A172 (cell line): ENCODE measurements at regions not wholly inside any gene's neighbourhood (a gene's known extent, or its start where the extent isn't known, plus 50 kb on each side); places are given as distances from the start of the nearest gene placed in this dataset.
"Not testable (repeated sequence)": the region's sequence is repeated elsewhere in the genome, so short reads cannot be mapped to it uniquely, and the experiment has no call there.

Source experiments
- DNase-seq: peaks from one replicate; pipeline ENCODE4 v3.0.0-alpha.2; 2015; ENCODE audit warnings: low spot score

DNA sequence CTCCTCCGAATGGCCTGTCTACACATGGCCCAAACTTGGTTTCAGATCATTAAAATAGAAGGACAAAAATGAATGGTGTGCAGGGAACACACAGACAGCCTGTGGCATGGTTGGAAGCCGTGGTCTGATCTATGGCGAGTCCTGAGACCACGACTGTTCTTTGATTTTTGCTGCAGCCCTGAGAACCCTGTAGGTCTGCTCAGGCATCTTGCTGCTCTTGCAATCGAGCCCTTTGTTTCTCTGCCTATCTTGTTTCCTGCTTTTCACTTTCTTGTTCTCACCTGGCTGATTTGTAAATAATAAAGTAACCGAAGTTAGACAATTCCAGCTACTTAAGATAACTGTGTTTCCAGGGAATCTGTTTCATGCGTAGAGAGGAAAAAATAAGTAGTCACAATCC, 54.1 kb upstream of the NBPF9 start:
- not testable (repeated sequence) for DNase-seq

DNA sequence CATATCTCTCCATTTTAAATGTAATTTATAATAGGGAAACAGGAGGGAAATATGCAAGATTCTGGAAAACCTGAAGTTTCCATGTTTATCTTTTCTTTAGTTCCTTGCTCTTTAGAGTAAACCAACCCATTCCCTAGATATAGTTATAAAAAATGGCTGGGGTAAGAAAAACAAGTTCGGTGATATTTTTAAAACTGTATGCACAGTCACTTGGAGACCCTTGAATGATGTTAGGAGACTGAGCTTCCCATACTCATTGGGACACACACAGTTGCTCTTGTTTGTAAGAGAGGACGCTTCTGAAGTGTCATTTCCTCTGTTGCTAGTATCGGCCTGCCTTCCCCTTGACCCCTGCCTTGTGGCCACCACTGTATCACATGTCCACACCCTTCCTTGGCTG, 55.0 kb upstream of the NBPF9 start:
- not testable (repeated sequence) for DNase-seq

DNA sequence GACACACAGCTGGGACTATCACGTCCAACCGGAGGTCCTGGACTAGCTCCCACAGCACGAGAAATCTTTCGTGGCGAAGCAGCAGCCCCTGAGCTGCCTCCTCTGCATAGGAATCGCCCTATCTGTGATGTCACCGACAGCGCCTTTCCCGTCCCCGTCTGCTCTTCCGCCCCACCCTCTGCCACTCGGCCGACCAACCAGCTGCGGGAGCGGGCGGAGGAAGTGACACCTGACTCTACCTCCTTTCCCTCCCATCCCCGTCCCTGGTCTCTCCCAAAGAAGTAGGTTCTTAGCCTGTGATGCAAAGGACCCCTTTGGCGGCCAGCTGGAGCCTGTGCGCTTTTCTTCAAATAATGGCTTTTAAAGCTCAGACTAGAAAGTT, 59.7 kb upstream of the NBPF9 start:
- not testable (repeated sequence) for DNase-seq

DNA sequence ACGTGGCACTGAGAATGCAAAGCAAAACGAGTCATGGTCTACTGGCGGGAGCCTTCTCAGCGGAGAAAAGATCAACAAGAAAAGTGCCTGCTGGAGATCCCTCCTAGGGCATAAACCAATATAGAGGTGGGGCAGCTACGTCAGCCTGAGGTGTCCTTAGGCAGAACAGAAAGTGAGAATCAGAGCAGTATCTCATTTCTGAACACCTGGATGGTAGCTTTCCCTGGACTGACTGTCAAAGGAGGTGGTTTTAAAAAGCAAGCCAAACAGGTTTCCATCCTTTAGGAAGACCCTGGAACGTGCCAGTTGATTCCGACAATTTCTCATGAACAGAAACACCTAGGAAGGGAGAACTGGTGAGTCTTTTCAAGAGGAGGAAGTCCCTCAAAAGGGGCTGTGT, 71.4 kb upstream of the NBPF9 start:
- not testable (repeated sequence) for DNase-seq

DNA sequence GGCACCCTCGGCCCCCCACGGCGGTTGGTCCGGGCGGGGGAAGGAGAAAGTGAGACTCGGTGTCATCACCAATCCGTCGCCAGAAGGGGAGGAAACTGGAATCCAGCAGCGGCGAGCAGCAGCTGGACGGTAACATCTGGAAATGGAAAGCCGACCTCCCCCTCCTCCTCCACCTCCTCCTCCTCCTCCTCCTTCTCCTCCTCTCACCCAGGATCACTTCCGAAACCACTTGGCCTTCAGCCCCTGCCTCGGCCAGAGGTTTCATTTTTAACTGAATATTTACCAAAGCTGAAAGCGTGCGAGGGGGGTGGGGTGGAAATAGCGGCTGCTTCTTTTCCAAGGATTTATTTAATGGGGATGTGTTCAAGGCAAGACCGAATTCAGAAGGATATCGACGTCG, 72.5 kb upstream of the NBPF9 start:
- not testable (repeated sequence) for DNase-seq

DNA sequence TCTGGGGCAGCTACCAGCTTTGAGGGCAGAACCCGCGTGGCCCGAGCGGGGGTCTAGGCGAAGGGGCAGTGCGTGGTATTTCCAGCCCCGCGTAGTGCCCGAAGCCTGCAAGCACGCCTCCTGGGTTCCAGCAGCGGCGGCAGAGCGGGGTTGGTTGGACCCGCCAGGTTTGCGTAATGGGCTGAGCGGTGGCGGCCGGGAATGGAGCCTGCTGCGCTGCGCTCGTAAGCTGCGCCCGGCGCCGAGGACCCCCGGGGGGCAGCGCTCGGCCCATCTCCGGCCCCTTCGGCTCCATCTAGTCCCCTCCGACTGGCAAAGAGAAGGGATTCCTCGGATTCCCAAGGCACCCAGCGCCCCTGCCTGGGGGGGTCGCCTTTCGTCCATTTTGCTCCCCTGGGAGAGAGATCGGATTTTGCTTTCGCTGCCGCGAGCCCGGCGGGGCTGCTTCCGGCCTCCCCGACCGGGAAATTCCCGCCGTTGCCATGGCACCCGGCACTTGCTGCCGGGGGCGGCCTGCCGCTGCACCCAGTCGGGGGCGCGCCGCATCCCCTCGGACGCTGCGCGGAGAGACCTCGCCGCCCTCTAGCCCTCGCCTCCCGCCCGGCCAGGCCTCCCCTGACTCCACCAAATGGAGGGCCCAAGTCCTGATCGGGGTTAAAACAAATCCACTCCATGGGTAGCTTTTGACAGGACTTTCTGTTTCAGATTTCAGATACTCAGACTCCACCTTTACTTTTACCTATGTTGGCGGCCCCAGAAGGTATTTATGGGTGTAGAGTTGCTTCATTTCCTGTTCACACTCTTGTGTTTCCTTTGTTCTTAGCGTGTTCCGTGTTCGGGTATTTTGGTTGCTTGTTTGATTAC, 73.3 kb upstream of the NBPF9 start:
- DNase-seq = peak; percentile 25

DNA sequence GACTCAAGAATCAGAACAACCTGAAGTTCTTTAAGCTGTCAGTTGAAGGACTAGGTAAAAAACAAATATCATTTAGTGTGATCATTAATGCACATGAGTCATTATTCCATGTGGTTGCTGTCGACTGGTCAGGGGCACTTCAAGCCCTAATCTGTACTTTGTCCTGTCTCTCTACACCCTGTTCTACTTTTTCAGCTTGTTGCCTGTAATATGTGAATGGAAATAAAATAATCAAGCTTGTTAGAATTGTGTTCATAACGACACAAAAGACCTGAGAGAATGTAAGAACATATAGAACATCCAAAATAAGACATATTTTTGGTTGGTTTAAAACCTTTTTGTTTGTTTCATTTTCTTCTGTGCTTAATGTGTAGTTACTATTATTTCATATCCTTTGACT, 87.4 kb upstream of the NBPF9 start:
- not testable (repeated sequence) for DNase-seq

DNA sequence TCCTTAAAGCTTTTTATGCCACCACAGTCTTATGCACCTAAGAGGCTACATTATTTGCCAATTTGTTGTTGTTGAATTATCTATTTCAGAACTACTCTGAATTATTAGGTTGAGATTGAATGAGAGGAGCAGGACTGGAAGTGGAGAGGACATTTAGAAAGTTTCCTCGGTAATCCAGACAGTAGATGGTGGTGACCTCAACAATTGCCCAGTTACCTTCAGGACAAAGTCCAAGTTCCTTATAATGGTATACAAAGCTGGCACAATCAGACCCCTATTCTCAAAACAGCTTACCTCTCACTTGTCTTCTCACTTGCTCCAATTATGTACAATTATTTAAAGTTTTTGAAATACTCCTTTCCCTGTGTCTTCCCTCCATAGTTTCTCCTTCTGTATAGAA, 93.3 kb upstream of the NBPF9 start:
- not testable (repeated sequence) for DNase-seq

DNA sequence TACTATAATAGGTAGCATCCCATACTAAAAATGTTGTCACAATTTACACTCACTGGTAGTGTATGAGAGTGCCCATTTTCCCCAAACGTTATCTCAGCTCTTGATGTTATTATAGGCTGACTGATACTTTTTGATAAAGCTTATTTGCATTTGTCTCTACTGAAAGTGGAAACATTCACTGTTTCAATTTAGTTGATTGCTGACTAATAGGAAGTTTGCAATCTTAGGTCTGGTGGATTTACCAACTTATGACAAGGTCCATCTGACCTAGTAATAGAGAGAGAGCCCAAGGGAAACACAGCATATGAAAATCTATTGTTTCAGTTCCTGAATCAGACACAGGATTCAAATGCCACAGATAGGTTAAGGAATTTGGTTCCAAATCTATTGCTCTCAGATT, 97.2 kb upstream of the NBPF9 start:
- not testable (repeated sequence) for DNase-seq

DNA sequence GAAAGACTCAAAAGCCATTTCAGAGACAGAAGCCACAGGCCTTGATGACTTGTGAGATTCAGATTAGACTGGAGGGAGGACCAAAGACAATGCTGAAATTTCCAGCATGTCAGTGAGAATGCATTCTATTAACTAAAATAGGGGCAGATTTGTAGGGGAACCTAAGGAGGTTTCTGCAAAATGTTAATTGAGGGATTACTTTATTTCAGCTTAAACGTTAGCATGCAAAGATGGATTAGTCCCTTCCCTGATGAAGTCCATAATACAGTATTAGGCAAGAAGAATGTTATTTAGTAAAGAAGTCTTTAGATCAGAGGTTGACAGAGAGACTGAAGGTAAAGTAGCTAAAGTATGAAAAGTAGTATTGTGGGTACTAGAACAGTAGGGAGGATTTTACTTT, 98.9 kb upstream of the NBPF9 start:
- not testable (repeated sequence) for DNase-seq

DNA sequence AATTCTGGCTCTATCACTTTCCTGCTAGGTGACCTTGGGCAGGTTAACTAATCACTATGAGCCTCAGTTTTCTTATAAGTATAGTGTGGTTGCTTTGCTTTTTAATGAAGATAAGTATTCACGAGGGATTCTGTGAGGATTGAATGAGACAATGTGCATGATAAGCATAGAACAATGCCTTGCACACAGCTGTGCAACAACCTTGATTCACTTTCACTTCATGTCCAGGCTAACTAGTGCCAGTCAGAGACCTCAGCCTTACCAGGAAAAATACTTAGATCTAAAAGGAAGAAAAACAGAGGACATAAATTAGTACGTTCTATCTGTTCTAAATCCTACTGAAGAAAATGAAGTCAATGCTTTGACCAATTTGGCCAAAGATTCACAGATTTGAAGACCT, 101.0 kb upstream of the NBPF9 start:
- not testable (repeated sequence) for DNase-seq

DNA sequence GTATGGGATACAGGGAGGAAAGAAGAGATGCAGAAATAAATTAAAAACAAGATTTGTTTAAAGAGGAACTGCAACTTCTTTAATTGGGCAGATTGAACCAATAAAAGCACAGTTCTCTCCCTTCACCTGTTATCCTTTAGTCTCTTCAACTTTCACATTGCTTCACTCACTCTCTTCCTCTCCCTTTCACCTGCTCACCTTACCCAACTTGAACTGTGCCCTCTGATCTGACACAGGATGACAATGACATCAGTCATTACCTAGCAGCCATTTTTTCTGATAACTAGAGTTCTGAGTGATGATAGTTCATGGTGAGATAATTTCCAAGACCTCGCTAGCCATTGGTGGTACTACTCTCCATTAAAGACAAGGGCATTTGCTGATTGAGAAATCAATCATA, 105.5 kb upstream of the NBPF9 start:
- DNase-seq = not testable (repeated sequence)

DNA sequence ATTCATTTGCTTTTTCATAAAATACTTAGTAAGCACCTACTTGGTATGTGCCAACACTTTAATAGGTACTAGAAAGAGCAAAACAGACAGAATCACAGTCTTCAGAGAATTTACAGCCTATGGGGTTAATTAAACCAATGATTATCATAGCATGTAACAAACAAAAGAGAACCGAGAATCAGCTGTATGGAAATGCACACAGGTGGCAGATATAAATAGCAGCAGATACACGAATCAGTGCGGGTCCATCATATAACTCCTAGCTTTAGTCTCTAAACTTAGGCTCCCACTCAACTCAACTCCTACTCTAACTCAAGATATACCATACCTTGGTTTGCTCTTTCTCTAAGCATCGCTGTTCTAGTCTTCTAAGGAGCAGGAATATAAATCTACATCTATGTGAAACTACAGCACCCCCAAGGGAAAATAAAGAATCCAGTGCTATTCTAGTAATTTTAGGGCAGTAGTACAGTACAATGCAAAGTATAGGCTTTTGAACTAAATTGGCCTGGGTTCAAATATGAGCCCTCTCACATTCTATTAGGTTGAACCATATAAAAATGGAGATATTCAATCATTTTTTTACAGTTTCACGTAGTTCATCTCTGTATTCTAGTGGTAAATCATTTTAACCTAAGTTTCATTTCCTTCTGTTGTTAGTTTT, 108.5 kb upstream of the NBPF9 start:
- not testable (repeated sequence) for DNase-seq

DNA sequence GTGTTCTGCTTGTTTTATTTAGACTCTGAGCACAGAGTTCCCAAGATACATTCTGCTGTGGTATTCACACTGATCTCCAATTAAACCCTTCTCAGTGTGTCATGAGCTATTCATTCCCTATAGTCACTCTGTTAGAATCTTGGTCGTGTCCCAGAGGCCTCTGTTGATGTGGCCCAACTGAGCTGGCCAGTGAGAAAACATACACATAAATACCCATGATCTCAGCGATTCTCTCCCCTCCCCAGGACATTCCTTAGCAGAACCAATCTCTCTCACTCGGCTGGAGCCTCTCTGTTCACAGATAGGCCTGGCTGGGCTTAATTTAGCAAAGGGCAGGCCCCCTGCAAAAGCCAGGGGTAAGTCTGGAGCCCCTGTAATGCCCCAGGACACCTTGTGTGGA, 109.6 kb upstream of the NBPF9 start:
- not testable (repeated sequence) for DNase-seq

DNA sequence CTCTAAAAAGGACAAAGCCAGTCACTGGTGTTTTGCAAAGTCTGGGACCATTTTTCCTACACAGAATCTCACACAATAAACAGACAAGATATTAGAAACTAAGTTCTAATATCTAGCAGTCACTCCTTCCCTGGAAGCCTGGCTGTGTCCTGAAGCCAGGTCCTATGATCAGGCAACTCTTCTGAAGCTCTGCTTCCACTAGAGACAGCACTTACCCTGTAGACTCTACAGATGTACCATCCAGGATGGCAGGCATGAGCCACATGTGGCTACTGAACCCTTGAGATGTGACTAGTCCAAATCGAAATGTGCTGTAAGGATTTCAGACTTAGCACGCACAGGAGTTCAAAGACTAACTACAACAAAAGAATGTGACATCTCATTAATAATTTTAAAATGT, 110.3 kb upstream of the NBPF9 start:
- DNase-seq = not testable (repeated sequence)

DNA sequence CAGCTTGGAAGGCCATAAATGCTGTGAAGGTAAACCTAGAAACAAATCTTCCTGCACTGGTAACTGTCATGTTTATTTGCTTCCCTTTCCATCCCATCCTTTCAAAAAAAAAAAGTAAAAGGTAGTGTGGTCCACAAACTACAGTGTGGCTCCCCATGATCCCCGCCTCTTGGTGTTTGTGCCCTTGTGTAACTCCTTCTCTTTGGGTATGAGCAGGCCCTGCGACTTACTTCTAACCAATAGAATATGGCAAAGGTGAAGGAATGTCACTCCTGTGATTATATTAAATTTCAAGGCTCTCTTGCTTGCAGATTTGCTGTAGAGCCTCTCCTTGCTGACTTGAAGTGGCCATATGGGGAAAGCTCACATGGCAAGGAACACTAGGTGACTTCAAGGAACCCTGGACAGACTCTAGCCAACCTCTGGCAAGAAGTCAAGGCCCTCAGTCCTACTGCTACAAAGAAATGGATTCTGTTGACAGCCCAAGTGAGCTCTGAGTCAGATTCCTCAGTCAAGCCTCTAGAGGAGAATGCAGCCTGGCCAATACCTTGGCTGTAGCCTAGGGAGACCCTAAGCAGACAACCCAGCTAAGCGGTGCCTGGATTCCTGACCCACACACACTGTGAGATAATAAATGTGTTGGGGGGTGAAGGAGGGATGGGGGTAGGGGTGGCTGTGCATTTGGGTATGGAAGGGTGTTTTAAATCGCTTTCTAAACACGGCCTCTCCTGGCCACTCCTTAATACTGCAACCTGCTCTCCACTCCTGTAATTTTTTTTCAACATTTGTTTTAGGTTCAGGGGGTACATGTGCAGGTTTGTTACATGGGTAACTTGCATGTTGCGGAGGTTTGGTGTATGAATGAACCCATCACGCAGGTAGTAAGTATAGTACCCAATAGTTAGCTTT, 115.0 kb upstream of the NBPF9 start:
- not testable (repeated sequence) for DNase-seq

DNA sequence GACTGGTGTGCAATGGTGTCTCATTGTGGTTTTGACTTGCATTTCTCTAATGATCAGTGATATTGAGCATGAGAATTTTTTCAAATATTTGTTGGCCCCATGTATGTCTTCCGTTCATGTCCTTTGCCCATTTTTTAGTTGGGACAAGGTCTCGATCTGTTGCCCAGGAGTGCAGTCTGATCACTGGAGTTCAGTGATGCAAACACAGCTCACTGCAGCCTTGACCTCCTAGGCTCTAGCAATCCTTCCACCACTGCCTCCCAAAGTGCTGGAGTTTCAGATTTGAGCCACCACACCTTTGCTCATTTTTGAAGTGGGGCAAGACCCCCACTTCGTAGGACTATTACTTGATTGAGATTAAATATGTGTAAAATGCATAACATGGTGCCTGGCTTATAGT, 116.2 kb upstream of the NBPF9 start:
- not testable (repeated sequence) for DNase-seq

DNA sequence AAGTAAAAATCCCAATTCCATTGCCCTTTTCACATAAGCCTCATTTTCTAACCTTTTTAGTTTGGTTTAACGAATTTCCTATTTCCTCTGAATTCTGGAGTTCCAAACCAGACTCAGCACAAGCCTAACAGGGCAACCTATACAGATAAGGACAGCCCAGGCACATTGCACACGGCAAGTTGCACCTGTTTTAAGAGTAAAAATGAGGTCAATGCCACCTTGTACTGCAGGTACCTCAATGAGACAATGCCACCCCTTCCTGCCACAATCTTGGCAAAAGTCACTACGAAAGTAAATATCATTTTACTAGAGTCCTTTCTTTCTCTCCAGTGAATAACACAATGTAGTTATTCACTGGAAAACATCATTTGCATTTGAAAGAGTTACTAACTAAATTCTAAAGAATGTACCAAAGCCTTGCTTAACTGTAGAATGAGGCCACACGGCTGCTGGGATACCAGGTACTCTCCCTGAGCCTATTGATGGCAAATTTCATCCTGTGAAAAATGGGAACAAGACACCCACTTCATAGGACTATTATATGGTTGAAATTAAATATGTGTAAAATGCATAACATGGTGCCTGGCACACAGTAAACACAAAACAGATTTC, 117.2 kb upstream of the NBPF9 start:
- DNase-seq = not testable (repeated sequence)

DNA sequence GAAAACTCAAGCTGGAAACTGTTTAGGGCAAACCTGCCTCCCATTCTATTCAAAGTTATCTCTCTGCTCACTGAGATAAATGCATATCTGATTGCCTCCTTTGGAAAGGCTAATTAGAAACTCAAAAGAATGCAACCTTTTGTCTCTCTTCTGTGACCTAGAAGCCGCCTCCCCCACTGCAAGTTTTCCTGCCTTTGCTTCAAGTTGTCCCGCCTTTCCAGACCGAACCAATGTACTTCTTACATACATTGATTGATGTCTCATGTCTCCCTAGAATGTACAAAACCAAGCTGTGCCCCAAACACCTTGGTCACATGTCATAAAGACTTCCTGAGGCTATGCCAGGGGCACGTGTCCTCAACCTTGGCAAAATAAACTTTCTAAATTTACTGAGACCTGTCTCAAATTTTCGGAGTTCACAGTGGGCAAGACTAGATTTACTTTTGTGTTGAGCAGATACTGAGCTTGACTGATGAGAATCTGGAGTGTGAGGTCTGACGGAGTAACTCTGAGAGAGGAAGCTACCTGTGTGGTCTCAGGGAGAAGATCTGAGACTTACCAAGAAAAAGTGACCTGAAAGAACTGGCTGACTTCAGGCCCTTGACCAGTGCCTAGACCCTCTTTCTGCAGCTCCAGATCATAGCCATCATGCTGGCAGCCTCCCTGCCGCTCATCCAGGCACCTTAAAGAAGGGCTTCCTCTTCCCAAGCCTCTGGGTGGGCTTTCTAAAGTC, 124.7 kb upstream of the NBPF9 start:
- not testable (repeated sequence) for DNase-seq

DNA sequence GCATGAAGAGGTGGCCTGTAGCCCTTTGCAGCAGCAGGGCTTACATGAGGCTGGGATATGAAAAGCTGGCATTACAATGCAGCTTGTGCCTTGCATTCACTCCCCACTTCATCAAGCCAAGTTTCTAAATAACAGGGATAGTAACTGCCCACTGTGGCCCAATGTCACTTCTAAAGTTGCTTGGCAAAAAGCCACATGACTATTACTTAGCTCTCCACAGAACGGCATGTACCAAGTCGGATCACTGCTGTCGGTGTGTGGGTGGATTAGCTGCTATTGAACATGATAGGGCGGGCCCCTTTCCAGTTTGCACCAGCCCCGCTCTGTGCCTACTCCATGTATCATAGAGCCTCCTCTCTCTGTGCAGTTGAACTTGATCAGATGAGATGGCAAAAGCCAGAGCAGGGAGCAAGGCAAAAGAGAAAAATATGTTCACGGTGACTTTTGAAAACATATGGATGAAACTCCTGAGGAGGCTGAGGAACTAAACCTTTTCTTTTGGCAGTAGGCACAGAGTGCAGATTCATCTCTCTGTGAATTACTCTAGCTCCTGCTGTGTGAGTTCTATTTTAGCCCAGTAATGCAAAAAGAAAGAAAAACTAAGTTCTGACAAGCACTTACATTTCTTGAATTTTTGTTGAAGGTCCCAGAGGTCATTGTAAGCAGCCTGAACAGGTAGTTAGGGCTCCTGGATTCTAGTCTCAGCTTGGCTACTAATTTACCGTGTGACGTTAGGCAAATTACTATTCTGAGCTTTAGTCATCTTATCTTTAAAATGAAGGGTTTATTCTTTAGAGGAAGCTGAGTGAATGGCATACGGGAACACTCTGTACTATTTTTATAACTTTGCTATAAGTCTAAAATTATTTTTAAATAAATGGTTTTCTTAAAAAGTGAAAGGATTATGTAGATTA, 125.6 kb upstream of the NBPF9 start:
- DNase-seq = not testable (repeated sequence)
